ENCODE measurements at regions not wholly inside any gene's neighbourhood (a gene's known extent, or its start where the extent isn't known, plus 50 kb on each side); places are given as distances from the start of the nearest gene placed in this dataset.

DNA sequence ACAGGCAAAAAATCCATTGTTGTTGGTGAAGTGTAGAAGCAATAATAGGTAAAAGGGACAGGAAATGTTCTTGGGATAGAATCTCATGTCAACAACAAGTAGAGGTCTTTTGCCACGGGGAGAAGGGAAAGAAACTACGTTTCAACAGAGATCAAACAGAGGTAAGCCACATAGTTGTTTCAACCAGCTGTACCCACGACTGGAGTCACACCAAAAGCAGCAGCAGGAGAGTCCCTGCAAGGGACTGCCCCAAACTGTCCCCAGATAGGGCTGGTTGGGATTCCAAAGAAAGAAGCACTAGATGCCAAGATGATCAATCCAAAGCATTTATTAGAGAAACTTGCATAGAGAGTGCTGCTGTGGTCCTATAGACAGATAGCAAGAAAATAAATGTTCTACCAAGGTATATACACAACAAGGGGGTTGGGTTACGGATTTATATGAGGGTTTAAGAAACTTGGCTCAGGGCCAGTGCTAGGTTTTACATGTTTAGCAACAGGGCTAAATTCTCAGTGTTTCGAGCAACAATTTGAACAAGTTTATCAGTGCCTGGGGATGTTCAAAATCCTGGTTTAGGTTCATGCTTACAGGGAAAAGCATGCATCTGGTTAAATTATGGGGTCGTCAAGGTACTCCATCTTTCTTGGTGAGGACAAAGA is 466.5 kb downstream of the MMUT start (continued):
- TF ChIP-seq, protein P1, sequence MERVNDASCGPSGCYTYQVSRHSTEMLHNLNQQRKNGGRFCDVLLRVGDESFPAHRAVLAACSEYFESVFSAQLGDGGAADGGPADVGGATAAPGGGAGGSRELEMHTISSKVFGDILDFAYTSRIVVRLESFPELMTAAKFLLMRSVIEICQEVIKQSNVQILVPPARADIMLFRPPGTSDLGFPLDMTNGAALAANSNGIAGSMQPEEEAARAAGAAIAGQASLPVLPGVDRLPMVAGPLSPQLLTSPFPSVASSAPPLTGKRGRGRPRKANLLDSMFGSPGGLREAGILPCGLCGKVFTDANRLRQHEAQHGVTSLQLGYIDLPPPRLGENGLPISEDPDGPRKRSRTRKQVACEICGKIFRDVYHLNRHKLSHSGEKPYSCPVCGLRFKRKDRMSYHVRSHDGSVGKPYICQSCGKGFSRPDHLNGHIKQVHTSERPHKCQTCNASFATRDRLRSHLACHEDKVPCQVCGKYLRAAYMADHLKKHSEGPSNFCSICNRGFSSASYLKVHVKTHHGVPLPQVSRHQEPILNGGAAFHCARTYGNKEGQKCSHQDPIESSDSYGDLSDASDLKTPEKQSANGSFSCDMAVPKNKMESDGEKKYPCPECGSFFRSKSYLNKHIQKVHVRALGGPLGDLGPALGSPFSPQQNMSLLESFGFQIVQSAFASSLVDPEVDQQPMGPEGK (CRISPR knock-in tag; IDR thresholded peaks at IDR 0.05; ENCODE audit: borderline replicate concordance) = no peak
- TF ChIP-seq ZC3H10 (CRISPR knock-in tag; IDR thresholded peaks at IDR 0.05) = no peak

DNA sequence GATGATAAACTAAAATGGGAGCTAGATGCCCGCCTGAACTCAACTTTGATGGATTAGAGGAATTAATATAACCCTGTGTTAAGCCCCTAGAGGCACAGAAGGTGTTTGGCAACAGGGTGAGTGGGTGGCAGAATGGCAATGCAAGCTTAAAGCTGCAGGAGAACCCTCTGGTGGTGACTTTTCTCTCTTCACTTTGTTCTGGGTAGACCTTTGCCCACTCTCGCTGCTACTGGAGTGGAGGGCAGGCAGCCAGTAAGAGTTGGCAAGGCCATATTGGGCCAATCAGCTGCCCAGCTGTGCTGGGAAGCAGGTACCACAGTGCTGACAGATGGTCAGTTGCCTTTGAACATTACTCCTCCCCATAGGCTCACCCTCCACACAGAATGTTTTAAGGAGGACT is 468.2 kb downstream of the MMUT start:
- TF ChIP-seq PPARA (CRISPR knock-in tag; IDR thresholded peaks at IDR 0.05; ENCODE audit: borderline replicate concordance) = no peak
- no peak for TF ChIP-seq ZNF565 (CRISPR knock-in tag; conservative IDR thresholded peaks at IDR 0.05; ENCODE audit: low read depth)
- TF ChIP-seq BACH2 (CRISPR knock-in tag; IDR thresholded peaks at IDR 0.05; ENCODE audit: borderline replicate concordance) = no peak
- TF ChIP-seq ZFP3 (CRISPR knock-in tag; IDR thresholded peaks at IDR 0.05) = no peak
- TF ChIP-seq, protein P1 (CRISPR knock-in tag; IDR thresholded peaks at IDR 0.05; ENCODE audit: borderline replicate concordance) = no peak
- no peak for TF ChIP-seq TOX (CRISPR knock-in tag; IDR thresholded peaks at IDR 0.05; ENCODE audit: borderline replicate concordance)
- no peak for TF ChIP-seq OSR1 (CRISPR knock-in tag; IDR thresholded peaks at IDR 0.05)
- no peak for TF ChIP-seq CSDC2 (CRISPR knock-in tag; IDR thresholded peaks at IDR 0.05)
- no peak for TF ChIP-seq ZNF8 (CRISPR knock-in tag; IDR thresholded peaks at IDR 0.05)
- no peak for TF ChIP-seq TCF4 (CRISPR knock-in tag; IDR thresholded peaks at IDR 0.05; ENCODE audit: borderline replicate concordance)
- no peak for TF ChIP-seq ZNF70 (CRISPR knock-in tag; IDR thresholded peaks at IDR 0.05)
- TF ChIP-seq ESRRG (CRISPR knock-in tag; IDR thresholded peaks at IDR 0.05) = no peak
- TF ChIP-seq RARB (CRISPR knock-in tag; IDR thresholded peaks at IDR 0.05) = no peak
- TF ChIP-seq, protein P2, sequence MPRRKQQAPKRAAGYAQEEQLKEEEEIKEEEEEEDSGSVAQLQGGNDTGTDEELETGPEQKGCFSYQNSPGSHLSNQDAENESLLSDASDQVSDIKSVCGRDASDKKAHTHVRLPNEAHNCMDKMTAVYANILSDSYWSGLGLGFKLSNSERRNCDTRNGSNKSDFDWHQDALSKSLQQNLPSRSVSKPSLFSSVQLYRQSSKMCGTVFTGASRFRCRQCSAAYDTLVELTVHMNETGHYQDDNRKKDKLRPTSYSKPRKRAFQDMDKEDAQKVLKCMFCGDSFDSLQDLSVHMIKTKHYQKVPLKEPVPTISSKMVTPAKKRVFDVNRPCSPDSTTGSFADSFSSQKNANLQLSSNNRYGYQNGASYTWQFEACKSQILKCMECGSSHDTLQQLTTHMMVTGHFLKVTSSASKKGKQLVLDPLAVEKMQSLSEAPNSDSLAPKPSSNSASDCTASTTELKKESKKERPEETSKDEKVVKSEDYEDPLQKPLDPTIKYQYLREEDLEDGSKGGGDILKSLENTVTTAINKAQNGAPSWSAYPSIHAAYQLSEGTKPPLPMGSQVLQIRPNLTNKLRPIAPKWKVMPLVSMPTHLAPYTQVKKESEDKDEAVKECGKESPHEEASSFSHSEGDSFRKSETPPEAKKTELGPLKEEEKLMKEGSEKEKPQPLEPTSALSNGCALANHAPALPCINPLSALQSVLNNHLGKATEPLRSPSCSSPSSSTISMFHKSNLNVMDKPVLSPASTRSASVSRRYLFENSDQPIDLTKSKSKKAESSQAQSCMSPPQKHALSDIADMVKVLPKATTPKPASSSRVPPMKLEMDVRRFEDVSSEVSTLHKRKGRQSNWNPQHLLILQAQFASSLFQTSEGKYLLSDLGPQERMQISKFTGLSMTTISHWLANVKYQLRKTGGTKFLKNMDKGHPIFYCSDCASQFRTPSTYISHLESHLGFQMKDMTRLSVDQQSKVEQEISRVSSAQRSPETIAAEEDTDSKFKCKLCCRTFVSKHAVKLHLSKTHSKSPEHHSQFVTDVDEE (CRISPR knock-in tag; IDR thresholded peaks at IDR 0.05) = no peak
- no peak for ATAC-seq

DNA sequence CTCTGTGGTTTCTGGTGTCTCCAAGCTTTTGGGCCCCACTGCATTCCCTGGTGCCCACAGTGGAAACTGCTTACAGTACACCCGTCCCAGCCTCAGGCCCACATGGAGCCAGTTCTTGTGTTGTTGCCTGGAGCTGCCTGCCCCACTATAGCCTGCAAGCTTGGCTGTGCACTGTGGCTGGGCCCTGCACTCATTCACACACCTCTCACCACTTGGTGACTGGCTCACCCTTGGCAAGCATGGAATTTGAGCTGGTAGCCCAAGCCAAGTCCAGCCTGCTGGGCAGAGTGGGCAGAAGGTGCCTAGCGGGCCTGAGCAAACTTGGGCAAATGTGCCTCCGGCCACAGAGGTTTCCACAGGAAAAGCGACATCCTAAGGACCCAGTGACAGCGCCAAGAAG is 472.3 kb downstream of the MMUT start:
- TF ChIP-seq GLIS3 (CRISPR knock-in tag; IDR thresholded peaks at IDR 0.05) (no peak), ISL1 (CRISPR knock-in tag; IDR thresholded peaks at IDR 0.05) (no peak), TOX (CRISPR knock-in tag; IDR thresholded peaks at IDR 0.05; ENCODE audit: borderline replicate concordance) (no peak), OSR1 (CRISPR knock-in tag; IDR thresholded peaks at IDR 0.05) (no peak), ZNF565 (CRISPR knock-in tag; conservative IDR thresholded peaks at IDR 0.05; ENCODE audit: low read depth) (no peak)
- TF ChIP-seq, protein P2 (CRISPR knock-in tag; IDR thresholded peaks at IDR 0.05) = no peak
- peak; percentile 46 for ATAC-seq

DNA sequence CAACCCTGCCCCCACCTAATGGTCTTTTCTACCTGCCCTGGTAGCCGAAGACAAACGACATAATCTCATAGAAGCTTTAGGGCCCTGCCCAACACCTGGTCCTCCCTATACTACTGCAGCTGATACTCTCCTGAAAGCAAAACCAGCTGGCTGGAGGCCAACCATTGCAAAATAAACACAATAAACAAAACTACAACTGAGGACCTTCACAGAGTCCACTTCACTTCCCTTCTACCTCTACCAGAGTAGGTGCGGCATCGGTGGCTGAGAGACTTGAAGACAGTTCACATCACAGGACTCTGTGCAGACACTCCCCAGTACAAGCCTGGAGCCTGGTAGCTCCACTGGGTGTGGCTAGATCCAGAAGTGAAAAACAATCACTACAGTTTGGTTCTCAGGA is 476.2 kb downstream of the MMUT start:
- no peak for ATAC-seq

More for the DNA sequence above, 476.2 kb downstream of the MMUT start:
- TF ChIP-seq BACH2 (CRISPR knock-in tag; IDR thresholded peaks at IDR 0.05; ENCODE audit: borderline replicate concordance) (no peak), ZC3H10 (CRISPR knock-in tag; IDR thresholded peaks at IDR 0.05) (no peak), TCF4 (CRISPR knock-in tag; IDR thresholded peaks at IDR 0.05; ENCODE audit: borderline replicate concordance) (no peak), SNAI2 (CRISPR knock-in tag; IDR thresholded peaks at IDR 0.05) (no peak), ESRRG (CRISPR knock-in tag; IDR thresholded peaks at IDR 0.05) (no peak), ZFP30 (CRISPR knock-in tag; IDR thresholded peaks at IDR 0.05) (no peak), OSR1 (CRISPR knock-in tag; IDR thresholded peaks at IDR 0.05) (no peak)
- TF ChIP-seq, protein P2 (CRISPR knock-in tag; IDR thresholded peaks at IDR 0.05) = no peak
- TF ChIP-seq, protein P1 (CRISPR knock-in tag; IDR thresholded peaks at IDR 0.05; ENCODE audit: borderline replicate concordance) = no peak

Measured in SK-N-SH treated with all-trans-retinoic acid at 6 μM for 48 hours (cell line).